ENCODE measurements at regions not wholly inside any gene's neighbourhood (a gene's known extent, or its start where the extent isn't known, plus 50 kb on each side); places are given as distances from the start of the nearest gene placed in this dataset.
"Not testable (repeated sequence)": the region's sequence is repeated elsewhere in the genome, so short reads cannot be mapped to it uniquely, and the experiment has no call there.

- DNase-seq: peak in 3 of 4 experiments; percentile 10 to 32 (median 32)
These were observed 67.0 kb downstream of the CHRNA1 start for GRCh38 chr2:174697255-174697654.

DNA sequence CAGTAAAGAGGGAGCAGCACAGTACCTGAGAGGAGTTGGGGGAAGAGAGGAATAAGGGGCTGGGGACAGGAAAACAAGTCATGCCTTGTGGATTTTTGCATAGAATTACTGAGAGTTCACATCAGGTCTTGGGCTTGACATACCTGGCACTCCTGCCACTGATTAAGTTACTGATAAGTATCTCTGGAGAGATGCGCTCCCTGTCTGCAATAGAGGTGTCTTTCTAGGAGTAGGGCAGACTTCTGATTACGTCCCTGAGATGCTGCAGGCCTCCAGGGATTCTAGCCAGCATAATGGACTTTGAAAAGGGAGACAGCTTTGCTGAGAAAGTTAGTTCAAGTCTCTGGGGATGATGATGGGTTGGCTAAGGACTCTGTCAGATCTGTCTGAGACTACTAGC, 69.4 kb downstream of the CHRNA1 start:
- no peak for DNase-seq

GRCh38 chr2:174694196-174694878, 69.9 kb downstream of the CHRNA1 start:
- DNase-seq: no peak

- no peak for DNase-seq
These were observed 70.9 kb downstream of the CHRNA1 start for GRCh38 chr2:174693344-174693743.

DNA sequence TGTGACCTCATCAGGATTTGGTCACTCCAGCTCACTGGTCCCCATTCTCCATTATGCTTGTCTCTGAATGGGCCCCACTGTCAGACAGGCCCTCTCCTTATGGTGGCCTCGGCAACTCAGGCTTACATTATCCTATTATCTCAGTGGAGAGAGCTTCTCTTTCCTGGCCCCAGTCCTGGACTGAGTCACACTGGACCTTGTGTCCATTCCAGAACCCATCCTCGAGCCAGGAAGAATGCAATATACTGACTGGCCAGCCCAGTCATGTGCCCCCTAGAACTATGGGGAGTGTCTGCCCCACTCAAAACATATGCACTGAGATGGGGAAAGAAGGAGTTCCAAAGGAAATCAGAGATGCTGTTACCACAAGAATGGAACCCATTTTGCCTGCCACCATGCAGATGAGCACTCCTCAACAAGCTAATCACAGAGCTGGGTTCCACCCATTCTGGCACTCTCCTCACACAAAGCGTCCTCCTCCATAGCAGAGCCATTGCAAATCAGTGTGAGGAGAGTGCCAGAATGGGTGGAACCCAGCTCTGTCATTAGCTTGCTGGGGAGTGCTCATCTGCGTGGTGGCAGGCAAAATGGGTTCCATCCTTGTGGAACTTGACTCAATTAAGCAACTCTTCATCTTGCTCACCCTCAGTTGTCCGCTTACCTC, 71.9 kb downstream of the CHRNA1 start:
- no peak for DNase-seq

DNA sequence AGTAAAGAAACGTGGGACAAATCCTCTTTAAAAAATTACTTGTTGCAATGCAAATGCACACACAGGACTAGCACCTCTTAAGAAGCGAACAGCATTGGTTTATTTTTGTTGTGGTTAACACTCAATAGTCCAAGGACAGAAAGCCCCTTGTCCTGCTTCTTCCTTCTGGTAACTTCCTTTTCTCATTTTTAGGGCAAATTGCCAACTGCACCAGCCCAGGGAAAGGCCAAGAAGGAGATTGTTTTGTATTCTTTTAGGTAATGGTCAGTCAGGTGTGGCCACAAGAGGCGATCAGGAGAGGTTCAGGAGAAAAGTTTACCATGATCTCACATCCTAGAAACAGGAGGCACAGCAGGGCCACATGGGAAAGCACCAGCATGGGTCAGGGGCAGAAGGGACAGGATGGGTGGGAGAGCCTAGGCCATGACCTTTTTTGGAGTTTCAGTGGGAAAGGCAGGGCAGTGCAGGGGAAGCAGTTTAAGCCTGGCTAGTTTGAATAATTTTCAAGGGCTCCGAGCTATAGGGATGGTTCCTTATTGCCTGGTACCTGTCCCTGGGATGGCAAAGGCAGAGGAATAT, 73.0 kb downstream of the CHRNA1 start:
- no peak for DNase-seq

- DNase-seq: no peak
These were observed 74.2 kb downstream of the CHRNA1 start for GRCh38 chr2:174690026-174690425.

DNA sequence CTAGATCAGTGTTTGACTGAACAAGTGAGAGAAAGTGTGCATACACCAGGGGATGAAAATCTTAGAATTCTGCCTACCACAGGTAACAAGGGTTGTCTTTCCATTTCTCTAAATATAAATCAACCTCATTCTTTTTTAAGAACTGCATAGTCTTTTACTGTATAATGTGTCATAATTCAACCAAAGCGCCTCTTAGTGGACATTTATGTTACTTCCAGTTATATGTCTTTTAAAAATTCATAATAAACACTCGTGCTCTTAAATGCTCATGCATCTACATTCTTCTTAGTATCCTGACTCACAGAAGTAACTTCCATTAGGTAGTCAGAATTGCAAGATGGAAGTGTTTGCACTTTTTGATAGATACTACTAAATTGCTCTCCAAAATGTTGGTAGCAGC, 76.2 kb downstream of the CHRNA1 start:
- DNase-seq: no peak

GRCh38 chr2:174686430-174686829, 77.8 kb downstream of the CHRNA1 start:
- DNase-seq: no peak

DNA sequence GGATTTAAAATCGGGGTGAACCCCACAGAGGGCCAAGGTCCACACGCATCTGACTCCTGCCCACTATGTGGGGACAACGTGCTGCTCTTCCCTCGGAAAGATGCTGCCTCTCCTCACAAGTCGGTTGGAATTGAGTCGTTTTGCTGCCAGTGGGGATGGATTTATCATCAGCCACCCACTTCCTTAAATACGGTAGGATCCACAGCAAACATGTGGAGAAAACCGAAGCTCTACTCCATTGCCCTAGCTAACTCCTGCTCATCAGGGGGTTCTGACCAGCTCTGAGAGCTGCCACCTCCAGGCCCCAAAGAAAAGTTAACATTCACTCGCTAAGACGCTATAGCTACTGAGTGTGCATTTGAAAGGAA, 80.9 kb downstream of the CHRNA1 start:
- DNase-seq: no peak

DNA sequence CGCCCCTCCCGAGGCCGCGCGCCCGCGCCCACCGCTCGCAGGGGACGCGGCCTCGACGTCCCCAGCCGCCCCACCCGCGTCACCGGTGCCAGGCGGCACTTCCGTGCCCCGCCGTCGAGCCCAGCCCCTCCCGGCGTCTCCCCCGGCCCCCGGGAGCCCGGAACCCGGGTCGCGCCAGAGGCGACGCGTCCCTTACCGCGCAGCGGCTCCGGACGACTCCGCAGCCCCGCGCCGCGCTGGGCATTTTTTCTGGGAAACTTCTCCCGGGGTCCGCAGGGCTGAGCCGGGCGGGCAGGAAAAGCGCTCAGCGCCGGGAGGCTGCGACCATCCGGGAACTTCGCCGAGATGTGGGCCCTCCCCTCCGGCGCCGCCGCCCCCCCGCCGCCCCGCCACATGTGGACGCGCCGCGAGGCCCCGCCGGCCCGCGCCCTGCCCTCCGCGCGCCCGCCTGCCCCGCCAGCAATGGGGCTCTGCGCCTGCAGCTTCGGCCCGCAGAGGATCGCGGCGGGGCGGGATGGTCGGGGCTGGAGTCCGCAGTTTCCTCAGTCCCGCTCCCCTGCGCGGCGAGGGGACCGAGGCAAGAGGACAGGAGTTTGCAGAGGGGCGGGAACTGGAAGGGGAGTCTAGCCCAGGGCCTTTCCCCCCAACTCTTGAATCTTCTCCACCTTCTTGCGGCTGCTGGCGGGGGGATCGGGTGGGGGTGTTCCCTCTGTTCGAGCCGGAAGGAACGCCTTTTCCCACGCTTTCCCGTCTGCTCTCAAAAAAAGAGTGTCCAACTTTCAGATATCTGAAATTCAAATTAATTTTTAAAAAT, 81.5 kb downstream of the CHRNA1 start:
- DNase-seq: peak; percentile 25 to 58 (median 36)

- peak in 2 of 4 experiments; percentile 9 to 11 for DNase-seq
These were observed 82.2 kb downstream of the CHRNA1 start for GRCh38 chr2:174682007-174682577.

GRCh38 chr2:174681099-174682006, 82.9 kb downstream of the CHRNA1 start:
- no peak for DNase-seq

- no peak for DNase-seq
These were observed 82.6 kb upstream of the WIPF1 start for GRCh38 chr2:174680221-174680620.

- no peak for DNase-seq
These were observed 80.8 kb upstream of the WIPF1 start for GRCh38 chr2:174678395-174678794.

DNA sequence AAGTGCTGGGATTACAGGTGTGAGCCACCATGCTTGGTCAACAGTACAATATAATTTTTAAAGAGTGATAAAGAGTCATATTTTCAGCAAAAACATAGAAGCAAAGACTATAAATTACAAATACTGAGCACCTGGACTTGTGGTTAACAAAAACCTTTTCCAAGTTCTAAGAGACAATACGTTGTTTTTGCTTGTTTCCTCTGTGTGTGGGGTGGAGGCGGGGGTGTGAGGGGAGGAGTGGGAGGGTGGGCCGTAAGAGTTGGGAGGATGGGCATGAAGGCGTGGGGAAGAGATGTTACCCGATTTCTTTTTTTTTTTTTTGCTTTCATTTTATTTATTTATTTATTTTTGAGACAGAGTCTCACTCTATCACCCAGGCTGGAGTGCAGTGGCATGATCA, 78.0 kb upstream of the WIPF1 start:
- no peak for DNase-seq

GRCh38 chr2:174673876-174674275, 76.3 kb upstream of the WIPF1 start:
- DNase-seq: no peak

- no peak for DNase-seq
These were observed 75.8 kb upstream of the WIPF1 start for GRCh38 chr2:174673440-174673839.

DNA sequence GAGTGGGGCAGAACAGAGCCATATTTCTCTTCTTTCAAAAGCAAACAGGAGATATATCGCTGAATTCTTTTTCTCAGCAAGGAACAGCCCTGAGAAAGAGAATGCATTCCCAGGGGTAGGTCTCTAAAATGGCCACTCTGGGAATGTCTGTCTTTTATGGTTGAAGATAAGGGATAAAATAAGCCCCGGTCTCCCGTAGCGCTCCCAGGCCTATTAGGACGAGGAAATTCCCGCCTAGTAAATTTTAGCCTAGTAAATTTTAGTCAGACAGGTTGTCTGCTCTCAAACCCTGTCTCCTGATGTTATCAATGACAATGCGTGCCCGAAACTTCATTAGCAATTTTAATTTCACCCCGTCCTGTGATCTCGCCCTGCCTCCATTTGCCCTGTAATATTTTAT, 73.9 kb upstream of the WIPF1 start:
- DNase-seq: not testable (repeated sequence)

- DNase-seq: no peak
These were observed 72.8 kb upstream of the WIPF1 start for GRCh38 chr2:174670446-174670845.

- no peak for DNase-seq
These were observed 71.7 kb upstream of the WIPF1 start for GRCh38 chr2:174669336-174669735.

- DNase-seq: no peak
These were observed 70.5 kb upstream of the WIPF1 start for GRCh38 chr2:174668075-174668474.

Data from activated CD4-positive, CD25-positive, alpha-beta regulatory T cell (primary cell).